NOMO-1 treated with dmso at 0.1 percent for 144 hours (cell line): ENCODE measurements at regions not wholly inside any gene's neighbourhood (a gene's known extent, or its start where the extent isn't known, plus 50 kb on each side); places are given as distances from the start of the nearest gene placed in this dataset.
"Not testable (repeated sequence)": the region's sequence is repeated elsewhere in the genome, so short reads cannot be mapped to it uniquely, and the experiment has no call there.

Experiments
- DNase-seq: peaks from one replicate; lab custom pipeline; 2025; ENCODE audit not compliant: unreplicated experiment; lab: John Stamatoyannopoulos, UW

DNA sequence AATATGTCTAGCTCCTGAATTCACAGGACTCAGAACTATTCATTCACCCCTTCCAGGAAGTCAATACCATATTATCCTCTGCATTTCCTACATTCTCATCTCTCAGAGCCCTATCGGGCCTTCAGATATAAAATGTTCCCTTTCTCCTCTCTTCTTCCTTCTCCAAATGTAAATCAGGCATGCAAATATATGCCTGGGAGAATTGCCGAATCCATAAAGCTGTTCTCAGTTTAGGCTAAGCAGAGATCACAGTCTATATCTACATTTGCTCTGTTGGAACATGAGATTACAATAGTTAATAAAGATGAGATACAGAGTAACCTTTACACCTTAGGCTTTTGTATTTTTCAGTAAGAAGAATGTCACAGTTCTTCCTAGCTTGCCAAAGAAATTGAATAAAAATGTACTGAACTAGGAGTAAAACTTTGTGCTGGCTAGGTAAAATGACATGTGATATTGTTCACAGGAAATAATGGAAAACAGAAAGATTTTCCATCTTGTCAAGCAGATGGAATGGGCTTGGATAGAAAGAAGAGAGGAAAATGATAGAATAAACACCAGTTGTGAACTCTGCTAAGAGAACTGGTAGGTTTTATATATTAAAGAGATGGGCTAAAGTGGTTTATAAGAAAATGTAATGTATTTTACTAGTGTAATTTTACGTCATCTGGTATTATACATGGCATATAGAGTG, 161.5 kb downstream of the NRIP1 start:
- DNase-seq = no peak

DNA sequence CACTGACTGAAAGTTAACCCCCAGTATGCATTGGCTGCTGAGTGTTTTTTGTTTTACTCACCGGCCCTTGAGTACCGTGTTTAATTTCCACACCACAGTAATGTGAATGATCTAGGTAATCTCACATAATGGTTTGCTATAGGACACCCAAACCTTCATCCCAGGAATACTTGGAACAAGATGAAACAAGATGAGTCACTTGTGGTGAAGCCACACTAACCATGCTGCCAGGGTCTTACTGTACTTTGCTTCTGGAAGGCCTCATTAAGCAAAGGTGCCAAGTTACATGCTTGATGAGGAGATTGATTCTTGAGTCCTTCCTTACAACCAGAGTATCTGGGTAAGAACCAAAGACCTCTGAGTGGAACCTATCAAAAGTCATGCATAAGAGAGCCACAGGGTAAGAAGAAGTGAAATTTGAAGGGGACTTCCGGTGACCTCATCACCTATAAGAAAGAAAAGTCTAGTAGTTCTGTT, 163.3 kb downstream of the NRIP1 start:
- no peak for DNase-seq

DNA sequence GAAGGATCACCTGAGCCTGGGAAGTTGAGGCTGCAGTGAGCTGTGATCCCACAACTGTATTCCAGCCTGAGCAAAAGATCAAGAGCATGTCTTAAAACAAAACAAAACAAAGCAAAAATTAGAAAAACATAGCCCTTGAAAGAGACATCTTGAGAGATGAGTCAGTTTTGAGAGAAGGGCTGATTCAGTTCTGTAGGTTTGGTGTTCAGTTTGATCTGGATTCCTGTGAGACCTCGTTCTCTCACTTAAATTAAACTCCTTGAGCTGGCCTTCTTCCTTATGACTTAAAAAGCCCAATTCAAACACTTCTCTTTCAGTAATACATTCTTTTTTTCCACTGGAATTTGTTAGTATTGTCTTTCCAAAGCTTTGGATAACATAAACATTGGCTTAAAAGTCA, 164.2 kb downstream of the NRIP1 start:
- DNase-seq = no peak

DNA sequence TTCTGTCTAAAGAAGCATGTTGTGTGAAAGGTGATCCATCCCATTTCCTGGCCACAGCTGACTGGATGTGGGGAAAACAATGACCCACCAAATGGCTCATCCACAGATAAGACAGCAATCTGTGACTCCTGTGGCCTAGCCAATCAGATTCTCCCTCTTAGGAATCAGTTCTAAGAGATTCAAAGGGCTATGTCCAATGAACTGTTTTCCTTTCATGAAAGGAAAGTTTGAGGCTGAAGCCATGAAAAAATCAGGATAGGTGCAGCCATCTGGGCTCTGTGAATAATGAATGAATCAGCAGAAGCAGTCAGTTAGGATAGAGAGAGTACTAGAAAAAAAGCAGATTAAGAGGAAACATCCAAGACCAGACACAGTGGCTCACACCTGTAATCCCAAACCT, 164.7 kb downstream of the NRIP1 start:
- no peak for DNase-seq

DNA sequence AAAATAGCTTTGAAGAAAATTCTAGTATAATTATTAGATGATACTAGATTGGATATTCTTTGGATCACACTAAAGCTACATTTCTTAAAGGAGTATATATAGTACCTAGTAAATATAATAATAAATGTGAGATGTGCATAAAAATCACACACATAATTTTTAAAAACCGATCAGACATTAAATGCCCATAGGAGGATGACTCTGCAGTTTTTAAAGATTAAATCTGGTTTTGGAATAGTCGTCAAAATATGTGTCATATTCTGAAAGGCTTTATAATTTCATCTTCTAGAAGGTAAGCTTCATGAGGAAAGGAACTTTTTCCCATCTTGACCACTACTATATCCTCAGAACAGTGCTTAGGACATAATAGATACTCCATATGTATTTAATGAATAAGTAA, 169.0 kb downstream of the NRIP1 start:
- DNase-seq = no peak

DNA sequence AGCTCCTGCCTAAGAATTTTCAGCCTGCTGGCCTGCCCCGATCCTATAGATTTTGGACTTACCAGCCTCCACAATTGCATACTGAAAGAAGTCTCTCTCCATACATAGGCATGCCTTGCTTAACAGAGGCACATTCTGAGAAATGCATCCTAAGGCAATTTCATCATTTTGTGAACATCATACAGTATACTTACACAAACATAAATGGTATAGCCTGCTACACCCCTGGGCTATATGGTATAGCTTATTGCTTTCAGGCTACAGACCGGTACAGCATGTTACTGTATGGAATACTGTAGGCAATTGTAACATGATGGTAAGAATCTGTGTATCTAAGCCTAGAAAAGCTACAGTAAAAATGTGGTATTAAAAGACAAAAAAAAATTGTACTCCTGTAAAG, 174.7 kb downstream of the NRIP1 start:
- no peak for DNase-seq

DNA sequence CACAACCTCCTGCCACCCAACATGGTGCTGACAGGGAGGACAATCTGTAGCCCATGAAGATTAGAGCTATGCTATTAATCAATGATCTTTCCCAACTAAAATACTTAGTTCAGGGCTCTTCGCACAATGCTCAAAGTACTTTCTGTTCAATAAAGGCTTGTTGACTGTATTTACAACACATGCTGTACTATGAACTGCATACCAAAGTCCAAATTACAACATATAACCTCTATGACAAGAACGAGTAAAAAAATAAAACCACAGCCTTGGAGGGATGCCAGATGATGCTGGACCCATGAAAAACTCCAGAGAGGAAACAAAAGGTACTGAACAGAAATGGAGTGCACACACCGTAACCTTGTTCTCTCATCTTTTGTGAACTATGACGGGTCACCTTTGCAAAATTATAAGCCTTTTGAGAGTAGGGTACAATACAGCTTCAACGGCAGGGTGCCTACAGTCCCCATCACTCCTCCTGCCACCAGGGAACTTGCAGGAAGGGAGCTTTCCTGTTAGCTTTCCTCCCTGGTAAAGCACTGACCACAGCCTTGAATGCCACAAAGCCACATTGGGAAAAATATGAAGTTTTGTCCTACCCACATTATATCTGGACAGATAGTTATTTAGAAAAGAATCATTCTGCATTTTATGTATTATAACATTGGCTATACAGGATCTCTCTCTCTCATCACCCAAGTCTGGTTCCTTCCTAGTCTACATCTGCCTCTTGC, 175.6 kb downstream of the NRIP1 start:
- DNase-seq = no peak

DNA sequence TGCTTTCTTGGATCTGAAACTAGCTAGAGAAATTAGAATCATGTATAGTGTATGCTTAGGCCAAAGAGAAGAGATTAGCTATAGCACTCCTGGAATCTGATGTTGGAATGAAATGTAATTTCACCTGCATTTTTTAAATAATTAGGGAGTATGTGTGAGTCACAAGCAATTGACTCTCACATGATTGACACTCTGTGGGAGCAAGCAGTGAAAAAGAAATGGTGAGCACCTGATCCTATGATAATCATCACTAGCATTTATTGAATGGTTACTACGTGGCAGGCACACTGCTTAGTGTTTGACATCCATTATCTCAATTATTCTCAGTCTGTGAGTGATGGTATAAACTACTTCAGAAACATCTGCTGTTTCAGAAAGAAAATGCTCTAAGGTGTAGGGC, 176.6 kb downstream of the NRIP1 start:
- no peak for DNase-seq

DNA sequence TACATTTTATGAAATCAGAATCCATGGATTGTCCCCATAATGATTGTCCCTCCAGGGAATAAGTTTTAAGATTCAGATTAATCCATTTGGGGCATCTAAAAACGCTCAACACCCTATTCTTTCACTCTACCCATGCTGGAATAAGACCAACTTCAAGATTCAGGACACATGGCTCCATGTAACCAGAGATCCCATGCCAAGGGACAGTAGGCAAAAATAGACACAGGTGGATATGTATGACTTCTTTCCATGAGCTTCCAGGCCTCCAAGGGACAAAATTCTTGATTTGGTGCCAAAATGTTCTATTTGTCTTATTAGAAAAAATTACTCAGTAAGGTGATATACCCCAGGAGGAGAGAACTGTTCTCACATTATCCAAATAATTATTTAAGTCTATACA, 178.8 kb downstream of the NRIP1 start:
- DNase-seq = no peak

DNA sequence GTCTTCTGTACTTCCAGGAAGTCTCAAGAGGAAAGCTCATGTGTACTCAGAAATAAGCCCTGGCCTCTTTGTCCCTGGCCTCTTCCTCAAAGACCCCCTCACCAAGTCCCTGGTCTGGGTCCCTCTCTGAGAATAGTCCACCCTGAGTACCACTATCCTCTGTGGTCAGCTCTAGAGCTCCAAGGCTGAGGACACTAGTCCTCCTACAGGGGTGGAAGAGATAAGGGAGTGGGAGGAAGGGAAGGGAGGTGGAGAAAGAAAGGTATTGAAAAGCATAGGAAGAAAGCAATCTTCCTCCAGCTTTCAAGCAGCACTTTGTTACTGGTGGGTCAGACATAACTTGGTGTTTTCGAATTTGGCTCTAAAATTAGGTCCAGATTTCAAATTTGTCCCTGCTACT, 181.4 kb downstream of the NRIP1 start:
- no peak for DNase-seq

DNA sequence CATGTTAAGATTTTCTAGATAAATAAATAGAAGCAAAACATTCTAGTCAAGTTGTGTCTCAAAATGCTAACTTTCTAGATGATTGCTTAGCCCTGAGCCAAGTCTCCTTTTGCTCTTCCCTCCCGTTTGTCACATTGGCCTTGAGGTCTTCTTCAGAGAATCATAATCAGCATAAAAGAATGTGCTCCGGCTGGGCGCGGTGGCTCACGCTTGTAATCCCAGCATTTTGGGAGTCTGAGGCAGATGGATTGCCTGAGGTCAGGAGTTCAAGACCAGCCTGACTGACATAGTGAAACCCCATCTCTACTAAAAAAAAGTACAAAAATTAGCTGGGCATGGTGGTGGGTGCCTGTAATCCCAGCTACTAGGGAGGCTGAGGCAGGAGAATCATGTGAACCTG, 182.3 kb downstream of the NRIP1 start:
- not testable (repeated sequence) for DNase-seq

DNA sequence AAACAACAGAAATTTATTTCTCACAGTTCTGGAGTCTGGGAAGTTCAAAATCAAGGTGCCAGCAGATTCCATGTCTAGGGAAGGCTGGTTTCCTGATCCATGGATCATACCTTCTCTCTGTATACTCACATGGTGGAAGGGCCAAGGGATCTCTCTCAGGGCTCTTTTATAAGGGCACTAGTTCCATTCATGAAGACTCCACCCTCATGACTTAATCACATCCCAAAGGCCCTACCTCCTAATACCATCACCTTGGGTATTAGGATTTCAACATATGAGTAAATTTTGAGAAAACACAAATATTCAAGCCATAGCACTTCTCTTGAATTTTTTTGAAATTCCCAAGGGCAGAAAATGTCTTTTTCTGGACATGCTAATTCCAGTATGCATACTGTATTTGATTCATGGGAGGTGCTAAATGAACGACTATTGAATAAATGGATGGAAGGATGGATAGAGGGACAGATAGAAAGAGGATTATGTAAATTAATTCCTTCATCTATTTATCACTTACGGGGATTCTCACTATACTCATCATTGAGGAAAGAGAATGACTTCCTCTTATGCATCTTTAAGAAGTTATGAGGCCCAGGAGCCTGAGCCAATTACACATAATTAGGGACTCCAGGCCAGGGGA, 182.8 kb downstream of the NRIP1 start:
- no peak for DNase-seq

DNA sequence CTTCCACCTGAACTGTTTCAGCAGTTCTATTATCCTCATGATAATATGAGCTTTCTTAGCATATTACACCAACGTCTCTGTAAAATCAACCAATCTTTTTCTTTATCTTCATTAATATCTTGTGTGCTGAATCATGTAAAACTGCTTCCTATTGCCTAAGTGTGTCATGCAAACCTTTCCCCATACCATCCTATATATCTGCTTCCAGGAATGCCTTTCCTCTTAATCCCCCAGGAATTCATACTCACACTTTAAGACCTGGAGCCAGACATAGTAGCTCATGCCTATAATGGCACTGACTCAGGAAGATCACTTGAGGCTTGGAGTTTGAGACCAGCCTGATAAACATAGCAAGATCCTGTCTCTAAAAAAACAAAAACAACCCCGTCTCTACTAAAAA, 183.9 kb downstream of the NRIP1 start:
- DNase-seq = no peak

DNA sequence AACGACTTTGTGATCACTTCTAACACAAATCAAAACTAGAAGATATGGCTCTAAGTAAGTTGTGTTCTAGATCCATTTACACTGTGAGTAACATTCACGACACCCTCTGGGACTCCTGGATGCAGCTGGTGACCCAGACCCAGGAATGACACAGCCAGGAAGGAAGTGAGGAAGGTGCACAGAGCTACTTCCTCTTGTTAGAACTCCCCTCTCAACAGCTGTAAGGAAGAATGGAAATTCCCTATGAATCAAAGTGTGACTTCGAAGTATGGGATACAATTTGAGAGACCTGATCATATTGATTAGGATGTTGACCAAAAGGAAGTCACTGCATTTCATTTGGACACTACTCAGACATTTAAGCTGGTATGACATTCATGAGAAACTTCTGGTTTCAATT, 185.3 kb downstream of the NRIP1 start:
- DNase-seq = no peak

DNA sequence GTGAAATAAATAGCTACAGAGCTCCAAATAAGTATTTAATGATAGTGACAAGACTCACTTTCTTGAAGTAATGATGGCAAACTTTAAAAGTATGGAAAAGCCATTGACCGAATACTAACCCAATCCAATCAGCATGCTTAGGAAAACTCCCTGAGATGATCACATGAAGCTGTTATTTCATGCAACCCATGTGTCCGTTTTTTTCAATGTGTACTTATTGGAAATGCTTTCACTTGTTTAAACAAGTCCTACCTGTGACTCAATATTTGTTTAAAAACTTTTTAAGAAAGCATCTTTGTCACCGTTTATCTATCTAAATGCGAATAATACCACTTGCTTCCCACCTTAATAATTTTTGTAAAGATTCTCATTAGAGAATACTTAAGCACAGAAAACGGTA, 185.8 kb downstream of the NRIP1 start:
- no peak for DNase-seq

DNA sequence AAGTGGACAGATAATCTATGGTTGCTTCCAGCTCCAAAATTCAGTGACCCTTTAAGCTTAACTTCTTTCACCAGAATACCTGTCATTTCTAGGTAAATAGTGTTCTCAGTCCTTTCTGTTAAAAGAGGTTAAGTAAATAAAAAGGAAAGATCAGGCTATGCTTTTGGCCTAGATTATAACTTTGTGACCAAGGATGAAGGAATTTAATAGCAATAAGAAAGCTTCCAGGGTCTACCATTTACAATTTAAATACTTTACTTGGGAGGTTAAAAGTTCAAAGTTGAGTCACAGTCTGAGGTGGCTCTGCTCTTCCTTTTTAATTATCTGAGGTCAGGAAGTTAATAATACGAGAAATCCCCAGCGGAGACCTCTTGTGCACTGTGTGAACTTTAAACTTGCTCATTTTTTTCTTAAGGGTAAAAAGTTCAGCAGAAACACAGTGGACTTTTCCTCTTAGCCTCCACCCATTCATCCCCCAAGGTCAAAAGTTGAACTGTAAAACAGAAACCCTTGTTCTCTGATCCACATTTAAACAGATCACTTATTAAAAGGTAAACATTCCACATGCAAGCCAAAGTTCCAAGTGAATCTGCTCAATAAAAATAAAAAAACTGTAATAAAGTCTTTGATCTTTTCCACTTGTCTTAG, 187.1 kb downstream of the NRIP1 start:
- DNase-seq = no peak

DNA sequence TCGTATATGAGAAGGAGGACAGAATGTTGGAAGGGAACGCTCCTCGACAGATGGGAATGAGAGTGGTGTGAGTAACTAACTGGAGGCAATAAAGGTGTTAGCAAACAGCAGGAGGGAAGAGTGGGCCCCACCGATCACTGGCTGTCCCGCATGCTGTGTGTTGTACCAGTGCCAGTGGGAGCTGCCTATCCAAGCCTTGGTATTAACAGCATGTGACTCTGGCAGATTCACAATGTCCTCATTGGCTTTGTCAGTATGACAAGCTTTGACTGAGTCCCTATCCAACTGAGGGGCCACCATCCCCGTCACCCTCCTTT, 188.3 kb downstream of the NRIP1 start:
- no peak for DNase-seq

DNA sequence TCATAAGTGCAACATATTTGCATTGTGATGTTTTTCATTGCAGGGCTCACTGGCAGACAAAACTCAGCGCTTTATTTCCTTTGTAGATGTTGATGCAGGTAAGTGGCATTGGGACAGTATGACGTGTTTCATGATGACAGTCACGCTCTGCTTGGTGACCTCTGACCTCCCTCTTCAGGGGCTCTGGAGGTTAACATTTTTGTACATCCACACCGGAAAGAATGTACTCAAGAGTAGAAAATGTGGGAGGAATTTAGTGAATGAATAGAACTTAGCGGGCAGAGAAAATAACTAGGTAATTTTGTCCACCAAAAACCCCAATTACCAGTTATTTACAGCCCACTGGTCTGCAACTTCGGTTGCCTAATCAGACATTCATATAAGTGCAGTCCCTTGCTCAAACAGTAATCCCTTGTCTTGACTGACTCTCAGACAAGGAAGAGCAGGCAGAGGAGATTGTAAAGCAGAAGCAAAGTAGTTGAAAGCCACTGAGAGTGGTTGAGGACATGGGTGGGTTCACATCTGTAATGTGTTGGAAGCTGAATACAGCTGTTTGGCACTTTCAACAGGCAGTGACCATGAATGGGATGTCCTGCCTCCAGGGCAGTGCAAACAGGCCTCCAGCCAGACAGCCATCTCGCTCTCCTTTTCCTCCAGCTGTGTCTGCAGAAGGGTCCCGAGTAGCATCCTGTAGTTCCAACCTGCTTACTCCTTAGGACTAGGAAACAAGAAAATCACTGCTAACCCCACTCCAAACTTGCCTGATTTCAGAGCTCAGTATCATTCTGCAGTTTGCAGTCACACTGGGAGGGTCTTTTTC, 188.9 kb downstream of the NRIP1 start:
- DNase-seq = no peak

DNA sequence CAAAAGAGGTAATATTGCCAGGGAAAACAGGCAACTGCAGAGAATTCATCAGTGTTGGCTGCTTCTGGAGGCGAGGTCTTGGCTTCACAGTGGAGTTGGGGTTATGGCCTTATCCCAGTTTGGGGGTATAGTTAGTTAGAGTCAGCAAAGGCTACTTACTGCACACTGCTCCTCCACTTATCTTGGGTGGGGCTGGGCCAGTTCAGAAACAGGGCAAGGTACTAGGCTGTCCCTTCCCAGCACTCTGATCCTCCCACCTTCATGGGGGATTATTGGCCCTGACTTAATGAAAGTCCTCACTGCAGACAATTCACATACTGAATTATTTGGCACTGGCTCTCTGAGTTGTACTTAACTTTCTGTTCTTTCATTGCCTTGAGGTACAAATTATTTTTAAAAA, 189.6 kb downstream of the NRIP1 start:
- no peak for DNase-seq

DNA sequence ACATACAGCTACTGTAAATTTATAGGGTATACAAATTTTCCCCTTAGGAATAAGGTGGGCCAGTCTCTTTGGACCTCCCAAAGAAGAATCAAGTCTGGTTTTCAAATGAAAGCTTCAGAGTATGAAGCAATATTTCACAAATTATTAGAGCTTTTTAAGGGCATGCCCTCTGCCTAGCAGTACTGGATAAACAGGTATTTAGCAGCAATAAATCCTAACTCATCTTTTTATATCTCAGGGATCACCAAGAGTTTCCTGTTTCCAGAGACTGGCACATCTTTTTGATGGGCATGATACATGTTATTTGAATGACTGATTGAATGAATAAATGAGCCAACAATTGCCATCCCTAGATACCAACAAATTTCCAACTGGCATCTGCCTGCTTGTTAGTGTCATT, 190.4 kb downstream of the NRIP1 start:
- DNase-seq = no peak

DNA sequence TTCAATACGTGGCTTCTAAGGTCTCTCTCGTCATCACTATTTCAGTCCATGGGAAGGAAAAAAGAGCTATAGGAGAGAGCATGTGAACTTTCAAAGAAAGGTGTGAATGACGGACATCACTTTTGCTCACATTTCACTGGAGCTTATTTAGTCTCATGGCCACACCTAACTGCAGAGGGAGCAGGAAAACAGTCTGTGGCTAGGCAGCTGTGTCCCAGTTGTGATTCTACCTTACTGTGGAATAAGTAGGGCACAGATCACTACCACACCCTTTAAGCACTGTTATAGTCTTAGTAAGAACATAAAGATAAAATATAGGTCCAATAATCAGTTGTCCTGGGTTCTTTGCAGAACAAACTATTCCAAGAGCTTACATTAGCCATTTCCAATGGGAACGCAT, 192.9 kb downstream of the NRIP1 start:
- DNase-seq = no peak
